Stomach (tissue), 4 donors: ENCODE measurements at regions not wholly inside any gene's neighbourhood (a gene's known extent, or its start where the extent isn't known, plus 50 kb on each side); places are given as distances from the start of the nearest gene placed in this dataset.
"Not testable (repeated sequence)": the region's sequence is repeated elsewhere in the genome, so short reads cannot be mapped to it uniquely, and the experiment has no call there.

Experiments
- CTCF ChIP-seq, 7 experiments: fragments of 450-650 bp in 4 of 7; fragments of 200-600 bp in 3 of 7; sonication (generic) in 3 of 7; IDR thresholded peaks; one replicate each; pipeline ENCODE4 v1.5.1; 2016 to 2019; ENCODE audit warnings: antibody characterized with exemption in 7 of 7, control low read depth in 2 of 7, mild to moderate bottlenecking in 1 of 7
- POLR2AphosphoS5 ChIP-seq, 3 donors: sonication (generic); formaldehyde crosslinking; IDR thresholded peaks; one replicate each; pipeline ENCODE4 v1.6.1; 2016; ENCODE audit warnings: antibody characterized with exemption in 3 of 3

- not testable (repeated sequence) for TF ChIP-seq CTCF, POLR2AphosphoS5 (IDR thresholded peaks at IDR 0.05)
These were observed 245.0 kb upstream of the CDH2 start for GRCh38 chr18:28421950-28422349.
